GM21619 (cell line): ENCODE measurements at regions not wholly inside any gene's neighbourhood (a gene's known extent, or its start where the extent isn't known, plus 50 kb on each side); places are given as distances from the start of the nearest gene placed in this dataset.
"Not testable (repeated sequence)": the region's sequence is repeated elsewhere in the genome, so short reads cannot be mapped to it uniquely, and the experiment has no call there.

Experiments
- ATAC-seq: cut with Tn5 transposase; IDR thresholded peaks from one replicate; pipeline ENCODE4 v1.9.1; 2021; ENCODE audit not compliant: unreplicated experiment

GRCh38 chr15:31503758-31504461 is 177.3 kb downstream of the KLF13 start:
- ATAC-seq = no peak

- ATAC-seq = no peak
Measured at GRCh38 chr15:31504462-31504839, 177.8 kb downstream of the KLF13 start.

GRCh38 chr15:31507573-31507972 is 180.9 kb downstream of the KLF13 start:
- not testable (repeated sequence) for ATAC-seq

- ATAC-seq = no peak
Measured at GRCh38 chr15:31508656-31509055, 182.0 kb downstream of the KLF13 start.

GRCh38 chr15:31510057-31510456 is 183.4 kb downstream of the KLF13 start:
- no peak for ATAC-seq

GRCh38 chr15:31511707-31512310 is 185.2 kb downstream of the KLF13 start:
- no peak for ATAC-seq

GRCh38 chr15:31513178-31513577 is 186.5 kb downstream of the KLF13 start:
- no peak for ATAC-seq

- no peak for ATAC-seq
Measured at GRCh38 chr15:31516440-31516839, 189.8 kb downstream of the KLF13 start.

GRCh38 chr15:31516874-31517273 is 190.2 kb downstream of the KLF13 start:
- no peak for ATAC-seq

GRCh38 chr15:31517711-31518110 is 191.1 kb downstream of the KLF13 start:
- no peak for ATAC-seq

GRCh38 chr15:31522028-31522427 is 195.4 kb downstream of the KLF13 start:
- no peak for ATAC-seq

GRCh38 chr15:31523027-31523654 is 196.5 kb downstream of the KLF13 start:
- ATAC-seq = no peak

GRCh38 chr15:31523655-31524049 is 197.0 kb downstream of the KLF13 start:
- no peak for ATAC-seq

GRCh38 chr15:31525185-31525695 is 198.6 kb downstream of the KLF13 start:
- ATAC-seq = no peak

- no peak for ATAC-seq
Measured at GRCh38 chr15:31525988-31526665, 199.5 kb downstream of the KLF13 start.

GRCh38 chr15:31526916-31527690 is 200.5 kb downstream of the KLF13 start:
- ATAC-seq = no peak

- no peak for ATAC-seq
Measured at GRCh38 chr15:31528846-31529245, 202.2 kb downstream of the KLF13 start.

GRCh38 chr15:31537770-31538592 is 211.3 kb downstream of the KLF13 start:
- ATAC-seq = no peak

GRCh38 chr15:31540633-31541032 is 214.0 kb downstream of the KLF13 start:
- no peak for ATAC-seq

- no peak for ATAC-seq
Measured at GRCh38 chr15:31544361-31544760, 217.7 kb downstream of the KLF13 start.
